ENCODE measurements at regions not wholly inside any gene's neighbourhood (a gene's known extent, or its start where the extent isn't known, plus 50 kb on each side); places are given as distances from the start of the nearest gene placed in this dataset.

DNA sequence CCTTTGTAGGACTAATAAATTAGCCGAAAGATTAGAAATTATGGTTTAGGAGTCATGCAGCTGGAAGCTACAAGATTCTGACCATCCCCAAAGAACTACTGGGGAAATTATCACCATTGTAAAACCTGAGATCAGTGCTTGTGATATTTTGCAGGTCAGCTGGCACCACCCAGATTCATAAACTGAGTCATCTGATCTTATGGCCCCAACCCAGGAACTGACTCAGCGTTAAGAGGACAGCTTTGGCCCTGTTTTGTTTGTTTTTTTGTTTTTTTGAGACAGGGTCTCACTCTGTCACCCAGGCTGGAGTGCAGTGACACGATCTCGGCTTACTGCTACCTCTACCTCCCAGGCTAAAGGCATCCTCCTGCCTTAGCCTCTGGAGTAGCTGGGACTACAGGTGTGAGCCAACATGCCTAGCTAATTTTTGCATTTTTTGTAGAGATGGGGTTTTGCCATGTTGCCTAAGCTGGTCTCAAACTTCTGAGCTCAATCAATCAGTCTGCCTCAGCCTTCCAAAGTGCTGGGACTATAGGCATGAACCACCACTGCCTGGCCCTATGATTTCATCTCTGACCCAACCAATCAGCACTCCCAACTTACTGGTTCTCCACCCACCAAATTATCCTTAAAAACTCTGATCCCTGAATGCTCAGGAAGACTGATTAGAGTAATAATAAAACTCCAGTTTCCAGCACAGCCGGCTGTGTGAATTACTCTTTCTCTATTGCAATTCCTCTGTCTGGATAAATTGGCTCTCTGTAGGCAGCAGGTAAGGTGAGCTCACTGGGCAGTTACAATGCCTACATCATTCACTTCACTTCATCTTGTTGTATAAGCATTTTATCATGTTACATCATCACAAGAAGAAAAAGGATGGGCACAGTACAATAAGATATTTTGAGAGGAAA, 79.4 kb upstream of the KSR1 start:
- TF ChIP-seq CSDC2 (CRISPR knock-in tag; IDR thresholded peaks at IDR 0.05) = no peak
- no peak for ATAC-seq

DNA sequence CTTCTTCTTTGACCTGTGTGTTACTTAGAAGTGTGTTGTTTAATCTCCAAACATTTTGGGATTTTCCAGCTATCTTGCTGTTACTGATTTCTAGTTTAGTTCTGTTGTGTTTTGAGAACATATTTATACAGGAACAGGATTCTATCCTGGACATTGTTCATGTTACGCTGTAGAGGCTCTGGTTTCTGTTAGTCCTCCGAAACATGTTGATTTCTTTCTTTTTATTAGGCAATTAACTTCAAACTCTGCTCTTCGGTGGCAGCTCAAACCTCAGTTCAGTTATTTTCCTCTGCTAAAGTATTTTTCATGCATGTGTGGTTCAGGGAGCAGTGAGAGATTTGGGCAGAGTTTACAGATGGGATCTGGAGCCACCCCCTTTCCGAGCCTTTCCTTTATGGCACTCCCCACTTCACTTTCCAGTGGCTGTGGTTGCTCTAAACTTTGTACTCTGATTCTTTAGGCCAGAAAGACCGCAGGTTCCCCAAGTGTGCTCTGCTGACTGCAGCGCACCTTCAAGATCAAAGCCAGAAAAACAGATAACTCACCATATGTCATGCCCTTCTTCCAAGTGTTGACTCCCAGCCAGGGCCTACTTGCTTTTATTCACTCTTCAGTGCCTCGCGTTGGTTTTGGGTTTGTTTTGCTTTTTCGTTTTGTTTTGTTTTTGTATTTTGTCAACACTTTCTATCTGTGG, 77.6 kb upstream of the KSR1 start:
- no peak for ATAC-seq
- TF ChIP-seq TOX (CRISPR knock-in tag; IDR thresholded peaks at IDR 0.05; ENCODE audit: borderline replicate concordance) (no peak), ZNF70 (CRISPR knock-in tag; IDR thresholded peaks at IDR 0.05) (no peak), TCF4 (CRISPR knock-in tag; IDR thresholded peaks at IDR 0.05; ENCODE audit: borderline replicate concordance) (no peak), OSR1 (CRISPR knock-in tag; IDR thresholded peaks at IDR 0.05) (no peak), BACH2 (CRISPR knock-in tag; IDR thresholded peaks at IDR 0.05; ENCODE audit: borderline replicate concordance) (no peak), ZNF565 (CRISPR knock-in tag; conservative IDR thresholded peaks at IDR 0.05; ENCODE audit: low read depth) (no peak), ZNF8 (CRISPR knock-in tag; IDR thresholded peaks at IDR 0.05) (no peak), ISL1 (CRISPR knock-in tag; IDR thresholded peaks at IDR 0.05) (no peak), ZFP3 (CRISPR knock-in tag; IDR thresholded peaks at IDR 0.05) (no peak), ZC3H10 (CRISPR knock-in tag; IDR thresholded peaks at IDR 0.05) (no peak), ARNTL (CRISPR knock-in tag; IDR thresholded peaks at IDR 0.05; ENCODE audit: borderline replicate concordance, low read depth) (no peak), SNAI2 (CRISPR knock-in tag; IDR thresholded peaks at IDR 0.05) (no peak)
- TF ChIP-seq, protein P1, sequence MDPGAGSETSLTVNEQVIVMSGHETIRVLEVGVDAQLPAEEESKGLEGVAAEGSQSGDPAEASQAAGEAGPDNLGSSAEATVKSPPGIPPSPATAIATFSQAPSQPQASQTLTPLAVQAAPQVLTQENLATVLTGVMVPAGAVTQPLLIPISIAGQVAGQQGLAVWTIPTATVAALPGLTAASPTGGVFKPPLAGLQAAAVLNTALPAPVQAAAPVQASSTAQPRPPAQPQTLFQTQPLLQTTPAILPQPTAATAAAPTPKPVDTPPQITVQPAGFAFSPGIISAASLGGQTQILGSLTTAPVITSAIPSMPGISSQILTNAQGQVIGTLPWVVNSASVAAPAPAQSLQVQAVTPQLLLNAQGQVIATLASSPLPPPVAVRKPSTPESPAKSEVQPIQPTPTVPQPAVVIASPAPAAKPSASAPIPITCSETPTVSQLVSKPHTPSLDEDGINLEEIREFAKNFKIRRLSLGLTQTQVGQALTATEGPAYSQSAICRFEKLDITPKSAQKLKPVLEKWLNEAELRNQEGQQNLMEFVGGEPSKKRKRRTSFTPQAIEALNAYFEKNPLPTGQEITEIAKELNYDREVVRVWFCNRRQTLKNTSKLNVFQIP (CRISPR knock-in tag; IDR thresholded peaks at IDR 0.05; ENCODE audit: borderline replicate concordance, low read depth) = no peak
- TF ChIP-seq, protein P2, sequence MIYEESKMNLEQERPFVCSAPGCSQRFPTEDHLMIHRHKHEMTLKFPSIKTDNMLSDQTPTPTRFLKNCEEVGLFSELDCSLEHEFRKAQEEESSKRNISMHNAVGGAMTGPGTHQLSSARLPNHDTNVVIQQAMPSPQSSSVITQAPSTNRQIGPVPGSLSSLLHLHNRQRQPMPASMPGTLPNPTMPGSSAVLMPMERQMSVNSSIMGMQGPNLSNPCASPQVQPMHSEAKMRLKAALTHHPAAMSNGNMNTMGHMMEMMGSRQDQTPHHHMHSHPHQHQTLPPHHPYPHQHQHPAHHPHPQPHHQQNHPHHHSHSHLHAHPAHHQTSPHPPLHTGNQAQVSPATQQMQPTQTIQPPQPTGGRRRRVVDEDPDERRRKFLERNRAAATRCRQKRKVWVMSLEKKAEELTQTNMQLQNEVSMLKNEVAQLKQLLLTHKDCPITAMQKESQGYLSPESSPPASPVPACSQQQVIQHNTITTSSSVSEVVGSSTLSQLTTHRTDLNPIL (CRISPR knock-in tag; IDR thresholded peaks at IDR 0.05; ENCODE audit: low read depth) = no peak

DNA sequence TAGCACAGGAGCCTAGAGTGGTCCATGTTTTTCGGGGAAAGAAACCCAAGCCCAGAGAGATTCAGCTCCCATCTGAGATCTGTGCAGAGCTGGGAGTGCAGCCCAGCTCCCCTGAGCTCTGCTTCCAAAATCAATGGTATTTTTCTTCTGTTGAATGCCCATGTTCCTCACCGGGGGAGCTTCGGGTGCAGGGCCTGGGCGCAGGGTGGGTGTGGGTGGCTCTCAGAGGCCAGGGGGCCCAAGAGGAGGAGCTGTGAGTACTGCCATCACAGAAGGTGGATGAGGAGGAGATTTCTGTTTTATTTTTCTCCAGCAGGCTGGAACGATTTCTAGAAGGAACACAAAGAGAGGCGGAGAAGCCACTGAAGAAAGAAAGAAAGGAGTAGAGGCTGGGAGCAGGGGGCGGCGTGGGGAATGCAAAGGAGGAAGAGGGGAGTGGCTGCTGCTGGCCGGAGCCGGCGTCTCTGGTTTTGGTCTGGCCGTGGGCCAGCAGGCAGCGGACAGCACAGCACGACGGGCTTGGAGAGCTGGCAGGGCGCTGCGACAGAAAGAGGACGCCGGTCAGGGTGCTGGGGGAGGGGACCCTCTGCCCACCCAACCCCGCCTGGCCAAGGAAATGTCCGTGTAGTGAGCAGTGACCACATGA, 76.2 kb upstream of the KSR1 start:
- ATAC-seq = peak; percentile 60
- TF ChIP-seq GLIS3 (CRISPR knock-in tag; IDR thresholded peaks at IDR 0.05) (no peak), ARNTL (CRISPR knock-in tag; IDR thresholded peaks at IDR 0.05; ENCODE audit: borderline replicate concordance, low read depth) (no peak), ZFP30 (CRISPR knock-in tag; IDR thresholded peaks at IDR 0.05) (no peak)

DNA sequence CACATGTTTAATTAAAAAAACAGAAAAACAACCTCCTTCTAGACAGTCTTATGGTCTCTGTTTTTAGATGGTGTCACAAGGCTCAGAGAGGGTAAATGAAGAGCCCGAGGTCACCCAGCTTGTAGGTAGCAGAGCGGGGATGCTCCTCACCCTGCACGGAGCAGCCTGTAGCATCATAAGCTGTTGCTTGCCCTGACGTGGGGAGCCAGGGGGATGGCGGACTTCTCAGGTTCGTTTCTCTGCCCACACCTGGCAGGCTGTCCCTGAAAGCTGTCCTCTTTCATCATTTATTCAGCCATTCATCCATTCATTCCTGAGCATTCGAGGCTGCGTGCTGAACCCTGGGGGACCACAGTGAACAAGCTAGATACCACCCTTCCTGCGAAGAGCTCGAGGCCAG, 75.7 kb upstream of the KSR1 start:
- TF ChIP-seq ESRRG (CRISPR knock-in tag; IDR thresholded peaks at IDR 0.05) (0 out of 2 replicates have a peak, but pooled peaks have one; percentile 48), SNAI2 (CRISPR knock-in tag; IDR thresholded peaks at IDR 0.05) (no peak)
- peak; percentile 2; the same call in 2 of the 3 replicates for ATAC-seq

GRCh38 chr17:27381007-27381501, 75.2 kb upstream of the KSR1 start:
- ATAC-seq = peak; percentile 73

More at GRCh38 chr17:27381007-27381501, 75.2 kb upstream of the KSR1 start:
- TF ChIP-seq ZFP3 (CRISPR knock-in tag; IDR thresholded peaks at IDR 0.05) = no peak
- TF ChIP-seq OSR1 (CRISPR knock-in tag; IDR thresholded peaks at IDR 0.05) = no peak
- no peak for TF ChIP-seq CSDC2 (CRISPR knock-in tag; IDR thresholded peaks at IDR 0.05)
- no peak for TF ChIP-seq ZNF70 (CRISPR knock-in tag; IDR thresholded peaks at IDR 0.05)
- TF ChIP-seq PATZ1 (CRISPR knock-in tag; IDR thresholded peaks at IDR 0.05; ENCODE audit: borderline replicate concordance) = 0 out of 2 replicates have a peak, but pooled peaks have one; percentile 39
